NCI-H748 (cell line): ENCODE measurements at regions not wholly inside any gene's neighbourhood (a gene's known extent, or its start where the extent isn't known, plus 50 kb on each side); places are given as distances from the start of the nearest gene placed in this dataset.

Source experiments
- DNase-seq: peaks from one replicate; lab custom pipeline; 2025; ENCODE audit not compliant: unreplicated experiment; lab: John Stamatoyannopoulos, UW

DNA sequence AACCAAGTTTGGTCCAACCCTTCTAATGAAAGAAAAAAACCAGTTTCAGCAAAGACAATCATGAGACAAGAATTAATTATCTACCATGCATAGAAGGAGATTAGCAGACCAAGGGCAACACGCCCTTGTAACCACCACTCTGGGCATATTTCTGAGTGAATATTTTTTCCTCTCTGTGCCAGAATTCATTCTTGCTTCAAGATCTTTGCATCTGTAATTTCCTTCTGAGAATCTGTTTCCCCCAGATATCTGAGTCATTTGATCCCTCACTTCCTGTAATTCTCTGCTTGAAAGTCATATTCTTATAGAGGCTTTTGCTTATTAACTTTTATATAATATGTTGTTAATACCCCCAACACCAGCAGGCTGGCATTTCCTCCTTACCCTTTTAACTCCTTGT lies 243.7 kb downstream of the SLC16A7 start:
- no peak for DNase-seq

DNA sequence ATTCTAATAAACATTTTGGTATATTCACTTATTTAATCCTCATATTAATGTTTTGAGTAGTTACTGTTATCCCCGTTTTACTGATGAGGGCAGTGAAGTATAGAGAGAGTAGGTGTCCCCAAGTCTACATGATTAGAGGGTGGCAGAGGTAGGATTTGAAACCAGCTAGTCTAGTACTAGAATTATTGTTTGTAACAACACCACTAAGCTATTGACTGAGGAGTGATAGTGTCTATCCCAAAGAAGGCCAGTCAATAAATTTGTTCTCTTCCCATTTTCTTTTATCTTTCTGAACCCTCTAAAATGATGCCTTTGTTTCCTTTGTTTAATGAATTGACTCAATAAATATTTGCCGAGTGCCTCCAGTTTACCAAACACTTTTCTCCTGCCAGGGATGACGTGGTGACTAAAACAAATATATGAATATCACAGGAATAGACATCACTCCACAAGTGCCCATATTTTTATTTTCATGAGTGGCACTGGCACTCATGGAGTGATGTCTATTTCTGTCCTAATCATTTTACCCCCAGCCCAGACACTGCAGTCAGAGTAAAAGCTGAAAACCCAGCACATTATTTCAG lies 247.5 kb downstream of the SLC16A7 start:
- peak; percentile 93 for DNase-seq

DNA sequence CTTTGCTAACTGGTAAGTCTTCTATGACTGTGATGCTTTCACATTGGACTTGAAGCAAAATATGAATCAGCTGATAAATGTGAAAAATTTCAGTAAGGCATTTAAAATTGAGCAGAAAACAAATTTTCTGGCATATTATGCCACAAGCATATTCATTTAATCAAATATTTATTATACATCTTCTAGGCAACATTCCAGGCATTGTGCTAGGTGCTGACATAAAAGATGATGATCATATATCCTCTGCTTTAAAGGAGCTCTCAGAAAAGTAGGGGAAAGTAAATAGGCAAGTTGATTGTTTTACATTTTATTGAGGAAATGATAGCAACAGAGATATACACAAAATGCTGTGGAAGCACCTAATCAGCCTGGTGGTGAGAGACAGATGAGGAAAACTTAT lies 248.9 kb downstream of the SLC16A7 start:
- no peak for DNase-seq

DNA sequence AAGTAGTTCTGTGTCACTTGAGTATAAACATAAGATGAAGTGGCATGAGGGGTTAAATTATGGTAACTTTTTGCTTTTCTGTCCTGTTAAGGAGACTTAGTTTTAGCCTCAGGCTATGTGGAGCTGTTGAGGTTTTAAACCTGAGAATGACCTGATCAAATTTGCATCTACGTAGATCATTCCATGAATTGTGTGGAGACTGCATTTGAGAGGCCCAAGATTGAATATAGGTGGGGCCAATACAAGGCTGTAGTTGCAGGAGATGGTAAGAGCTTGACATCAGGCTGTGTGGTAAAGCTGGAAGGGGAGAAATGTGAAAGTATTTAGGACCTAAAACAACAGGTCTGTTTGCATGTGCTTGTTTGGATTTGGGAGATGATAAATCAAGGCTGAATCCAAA lies 249.5 kb downstream of the SLC16A7 start:
- no peak for DNase-seq

DNA sequence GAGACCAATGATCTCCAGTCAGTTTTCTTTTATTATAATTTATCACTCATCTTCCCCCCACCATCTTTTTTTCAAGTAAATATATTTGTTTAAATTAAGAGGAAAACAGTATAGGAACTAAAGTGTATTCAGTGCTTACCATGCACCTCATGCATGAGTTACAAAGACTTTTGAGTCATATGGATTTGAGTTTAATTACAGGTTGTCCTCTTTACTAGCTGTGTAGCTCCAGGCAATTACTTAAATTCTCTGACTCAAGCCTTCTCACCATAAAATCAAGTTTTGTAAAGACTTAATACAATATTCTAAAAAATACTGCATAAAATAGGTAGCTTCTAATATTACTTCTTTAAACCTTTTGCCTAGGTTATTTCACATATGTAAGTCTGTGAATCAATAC lies 251.3 kb downstream of the SLC16A7 start:
- DNase-seq, result no peak

DNA sequence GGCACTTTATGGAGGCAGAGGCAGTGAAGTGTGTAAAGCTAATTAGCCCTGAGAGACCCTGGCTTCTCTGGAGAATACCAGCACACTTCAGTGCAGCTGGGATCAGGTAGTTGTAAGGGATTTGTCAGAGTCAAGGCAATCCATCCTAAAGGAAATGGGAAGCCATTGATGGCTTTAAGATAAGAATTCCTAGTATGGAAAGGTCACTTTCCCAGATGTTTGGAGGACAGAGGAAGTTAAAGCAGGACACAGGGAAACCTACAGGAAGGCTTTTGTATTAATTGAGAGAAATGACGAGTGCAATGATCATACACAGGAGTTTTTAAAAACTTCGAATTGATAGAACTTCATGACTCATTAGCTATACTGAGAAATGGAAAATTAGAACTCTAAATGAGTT lies 254.4 kb downstream of the SLC16A7 start:
- no peak for DNase-seq

DNA sequence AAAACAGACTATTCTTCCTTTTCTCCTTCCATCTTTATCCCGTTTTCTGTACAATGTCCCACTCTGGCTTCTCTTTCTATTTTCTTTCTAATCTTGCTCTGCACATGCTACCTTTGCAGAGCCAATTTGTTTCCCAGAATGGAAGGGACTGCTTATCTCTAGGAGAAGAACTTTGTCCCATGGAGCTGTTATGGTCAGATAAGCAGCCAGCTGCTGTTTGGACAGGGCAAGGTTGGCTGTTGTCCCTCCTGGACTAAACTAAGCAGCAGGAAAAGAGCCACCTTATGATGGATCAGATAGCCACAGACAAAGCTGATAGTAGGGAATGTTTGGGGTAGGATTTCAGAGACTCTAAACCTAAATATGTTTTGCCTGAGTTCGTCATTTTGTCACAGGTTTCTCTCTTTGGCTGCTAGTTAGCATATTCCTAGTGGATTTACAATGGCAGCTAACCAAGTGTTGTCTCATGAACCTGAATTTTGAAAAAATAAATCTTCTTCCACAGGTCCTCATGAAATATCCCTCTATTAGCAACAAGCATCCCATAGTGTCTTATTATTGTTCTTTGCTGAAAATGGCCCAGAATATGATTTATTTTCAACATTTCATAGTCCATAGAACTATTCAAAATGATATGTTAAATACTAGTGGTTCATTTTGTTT lies 262.8 kb downstream of the SLC16A7 start:
- no peak for DNase-seq

DNA sequence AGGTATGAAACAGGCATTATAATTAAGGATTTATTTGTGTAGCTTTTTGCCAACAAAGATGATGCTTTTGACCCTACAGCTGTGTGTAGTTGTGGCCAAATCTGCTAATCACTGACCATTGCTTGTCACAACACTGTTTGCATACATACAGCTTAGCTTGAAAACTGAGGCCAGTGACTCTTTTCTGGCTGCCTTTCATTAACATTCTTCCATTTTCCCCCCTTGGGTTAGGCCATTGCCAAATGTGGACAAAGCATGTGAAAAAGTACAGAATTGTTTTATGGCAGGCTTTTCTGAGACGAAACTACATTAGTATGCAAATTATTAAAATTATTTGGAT lies 263.3 kb downstream of the SLC16A7 start:
- no peak for DNase-seq

DNA sequence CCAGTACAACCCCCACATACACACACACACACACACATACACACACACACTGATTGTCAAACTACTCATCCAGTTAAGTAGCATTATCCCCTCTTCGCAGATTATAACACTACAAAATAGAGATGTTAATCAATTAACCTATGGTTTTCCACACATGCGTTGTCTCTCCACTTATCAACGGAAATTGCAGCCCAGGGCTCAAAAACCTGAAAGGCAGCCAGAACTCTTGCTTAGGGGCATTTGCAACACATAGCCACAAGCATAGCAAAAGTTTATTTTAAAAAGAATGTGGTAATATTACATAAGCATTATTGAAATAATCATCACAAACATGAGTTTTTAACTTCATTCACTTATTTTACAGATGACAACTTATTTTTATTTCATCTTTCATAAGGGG lies 265.8 kb downstream of the SLC16A7 start:
- no peak for DNase-seq

DNA sequence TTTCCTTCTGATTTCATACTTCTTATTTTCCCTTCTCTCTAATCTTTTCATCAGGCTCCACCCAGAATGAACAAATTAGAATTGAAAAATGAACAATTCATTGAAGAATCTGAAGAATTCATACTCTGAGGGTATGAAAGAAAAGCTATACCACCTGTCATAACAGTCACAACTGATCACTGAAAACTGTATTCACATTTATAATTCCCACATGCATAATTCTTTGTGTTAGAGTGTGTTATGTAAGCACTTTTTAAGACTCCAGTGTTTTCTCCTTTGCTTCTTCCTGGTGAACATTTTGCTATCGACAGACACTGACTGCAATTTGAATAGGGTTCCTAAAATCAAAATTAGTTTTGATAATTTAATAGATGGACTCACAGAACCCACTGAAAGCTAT lies 271.2 kb downstream of the SLC16A7 start:
- DNase-seq, result no peak

DNA sequence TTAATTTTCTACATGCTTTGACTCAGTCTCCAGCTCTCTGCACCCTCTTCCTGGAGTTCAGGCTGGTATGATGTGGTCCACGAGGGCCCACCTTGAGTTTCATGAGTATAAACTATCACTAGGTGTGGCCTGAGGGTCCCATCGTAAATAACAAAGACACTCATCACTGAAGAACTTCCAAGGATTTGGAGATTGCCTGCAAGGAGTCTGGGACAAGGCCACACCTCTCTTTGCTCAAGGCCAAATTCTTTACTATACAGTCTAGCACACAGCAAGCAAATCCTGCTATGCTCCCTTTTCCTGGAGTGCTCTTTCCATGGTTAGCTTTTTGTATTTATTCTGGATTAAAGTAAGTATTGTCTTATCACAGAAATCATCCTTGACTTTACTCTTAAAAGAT lies 271.9 kb downstream of the SLC16A7 start:
- no peak for DNase-seq

DNA sequence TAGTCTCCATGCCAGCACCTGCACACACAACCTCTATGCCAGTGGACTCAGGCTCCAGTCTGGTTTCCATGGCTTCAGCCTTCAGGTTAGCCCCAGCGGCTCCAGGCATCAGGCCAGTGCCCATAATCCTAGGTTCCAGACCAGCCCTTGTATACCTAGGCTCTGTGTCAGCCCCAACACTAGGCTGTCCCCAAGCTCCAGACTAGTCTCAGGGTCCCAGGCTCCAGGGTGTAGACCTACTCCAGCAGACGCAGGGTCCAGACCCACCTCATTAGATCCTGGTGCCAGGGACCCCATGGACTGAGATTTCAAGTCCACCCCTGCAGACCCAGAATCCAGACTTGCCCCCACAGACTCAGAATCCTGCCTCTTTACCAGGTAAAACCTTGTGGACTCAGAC lies 275.9 kb downstream of the SLC16A7 start:
- no peak for DNase-seq

DNA sequence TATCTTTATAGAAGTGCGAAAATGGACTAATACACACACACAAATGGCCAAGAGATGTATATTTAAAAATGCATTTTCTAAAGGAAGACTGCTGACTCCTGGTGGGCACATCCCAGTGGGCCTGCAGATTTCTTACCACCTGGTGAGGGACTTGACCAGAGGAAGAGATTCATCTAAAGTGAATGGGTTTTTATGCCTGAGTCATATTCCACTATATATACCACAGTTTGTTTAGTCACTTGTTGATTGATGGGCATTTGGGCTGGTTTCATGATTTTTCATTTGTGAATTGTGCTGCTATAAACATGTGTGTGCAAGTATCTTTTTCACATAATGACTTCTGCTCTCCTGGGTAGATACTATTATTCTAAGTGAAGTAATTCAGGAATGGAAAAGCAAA lies 277.3 kb downstream of the SLC16A7 start:
- no peak for DNase-seq

DNA sequence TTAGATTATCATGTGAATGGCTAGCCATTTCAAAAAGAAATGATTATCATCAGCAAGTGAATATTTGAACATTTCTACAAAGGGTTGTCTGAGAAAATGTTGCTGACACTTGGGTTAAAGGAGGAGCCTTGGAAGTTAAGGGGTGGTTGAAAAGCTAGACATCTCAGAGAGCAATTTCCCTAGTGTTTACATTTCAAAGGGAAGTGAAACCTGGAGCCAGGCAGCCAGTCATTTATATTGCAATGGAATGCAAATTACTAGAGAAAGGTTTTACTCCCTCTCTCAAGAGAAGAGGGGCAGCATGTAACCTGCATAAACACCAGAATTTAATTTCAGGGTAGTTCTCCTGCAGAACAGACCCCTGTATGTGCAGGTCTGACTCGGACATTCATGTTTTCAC lies 279.0 kb downstream of the SLC16A7 start:
- no peak for DNase-seq

DNA sequence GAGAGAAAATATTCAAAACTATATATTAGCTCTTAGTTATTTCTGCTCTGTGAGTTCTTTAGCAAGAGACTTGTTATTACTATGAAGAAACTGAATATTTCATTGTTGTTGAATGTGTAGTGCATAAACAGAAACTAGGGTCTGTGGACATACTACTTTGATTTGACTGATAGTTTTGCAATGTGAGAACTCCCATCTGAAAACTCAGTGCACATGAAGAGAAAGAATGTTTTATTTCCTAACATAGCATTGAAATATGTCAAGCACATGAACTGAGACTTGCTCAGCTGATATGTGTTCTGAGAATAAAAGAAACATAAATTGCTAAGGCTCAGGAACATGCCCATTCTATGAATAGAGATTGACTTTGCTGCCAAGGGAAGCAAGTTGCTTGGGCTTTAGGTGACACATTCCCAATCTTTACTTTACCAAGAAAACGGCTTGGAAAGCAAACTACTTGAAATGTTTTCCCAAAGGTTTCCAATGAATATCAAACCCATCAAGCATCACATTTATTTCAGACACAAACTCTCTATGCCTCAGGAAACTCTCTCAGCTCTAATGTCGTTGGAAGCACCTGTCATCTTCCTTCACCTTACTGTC lies 290.4 kb downstream of the SLC16A7 start:
- no peak for DNase-seq

DNA sequence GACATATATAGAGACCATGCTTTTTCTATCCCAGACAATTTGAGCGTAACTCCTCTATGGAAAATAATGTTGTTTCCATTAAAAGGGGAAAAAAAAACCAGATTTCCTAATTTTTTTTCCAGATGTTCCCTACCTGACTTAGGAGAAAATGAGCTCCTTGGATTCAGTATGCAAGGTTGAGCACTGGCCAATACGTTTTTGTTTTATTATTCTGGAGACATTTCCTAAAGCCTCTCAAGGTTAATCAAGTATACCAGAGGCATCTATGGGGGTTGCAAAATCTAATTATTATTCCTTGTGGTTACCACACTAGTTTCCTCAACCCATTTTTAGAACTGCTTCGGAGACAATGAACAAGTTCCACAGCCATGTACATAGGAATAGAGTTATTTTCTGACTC lies 291.3 kb downstream of the SLC16A7 start:
- no peak for DNase-seq

DNA sequence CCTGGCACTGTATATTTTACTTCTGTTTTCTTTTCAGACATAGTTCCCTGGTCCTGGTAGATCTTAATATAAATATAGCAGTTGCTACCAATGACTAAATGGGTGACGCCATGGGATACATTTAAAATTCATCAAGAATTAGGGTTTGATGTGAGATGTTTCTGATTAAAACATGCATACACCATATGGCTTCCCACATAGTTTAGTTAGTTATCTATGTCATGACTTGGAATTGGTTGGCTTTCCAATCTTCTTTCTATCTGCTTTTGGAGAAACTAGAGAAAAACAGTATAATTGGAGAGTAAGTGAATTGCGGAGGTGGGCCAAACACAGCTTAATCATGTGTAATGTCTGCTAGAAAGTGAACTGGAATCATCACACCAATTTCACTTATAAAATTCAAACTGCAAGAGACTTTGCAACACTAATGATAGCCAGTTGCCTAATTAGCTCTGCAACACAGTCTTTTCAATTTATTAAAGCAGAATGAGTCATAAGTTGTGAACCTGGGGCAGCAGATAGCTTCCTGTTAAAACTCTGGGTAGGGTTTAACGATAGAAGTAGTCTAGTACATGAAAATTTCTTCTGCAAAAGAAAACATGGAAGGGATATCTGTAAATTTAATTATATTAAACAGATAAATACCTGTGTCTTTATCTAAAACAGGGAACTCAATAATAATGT lies 295.2 kb downstream of the SLC16A7 start:
- no peak for DNase-seq

DNA sequence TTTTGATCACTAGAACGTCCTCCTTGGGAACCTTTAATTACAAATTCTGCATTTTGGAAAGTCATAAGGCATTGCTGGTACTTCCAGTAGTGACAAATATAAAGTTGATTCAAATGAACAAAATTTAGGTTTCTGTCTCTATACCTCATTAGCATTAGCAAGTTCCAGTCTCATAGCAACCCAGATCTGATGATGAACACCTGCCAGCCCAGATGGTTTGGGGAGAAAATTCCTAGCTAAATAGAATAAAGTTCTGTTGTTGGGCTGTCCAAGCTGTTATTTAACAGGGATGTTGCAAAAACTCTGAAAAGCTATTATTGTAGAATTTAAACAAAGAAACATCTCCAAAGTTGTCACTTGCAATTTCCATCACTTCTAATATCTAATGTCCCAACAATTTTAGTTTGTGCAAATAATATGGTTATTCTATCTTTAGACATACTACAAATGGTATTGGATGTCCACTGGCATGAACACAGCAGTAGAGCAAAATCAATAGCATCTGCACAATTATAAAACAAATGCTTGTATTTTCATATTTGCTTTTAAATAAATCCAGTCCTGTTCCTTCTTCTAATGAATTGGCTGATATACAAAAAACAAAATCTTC lies 299.4 kb downstream of the SLC16A7 start:
- DNase-seq, result peak; percentile 11

DNA sequence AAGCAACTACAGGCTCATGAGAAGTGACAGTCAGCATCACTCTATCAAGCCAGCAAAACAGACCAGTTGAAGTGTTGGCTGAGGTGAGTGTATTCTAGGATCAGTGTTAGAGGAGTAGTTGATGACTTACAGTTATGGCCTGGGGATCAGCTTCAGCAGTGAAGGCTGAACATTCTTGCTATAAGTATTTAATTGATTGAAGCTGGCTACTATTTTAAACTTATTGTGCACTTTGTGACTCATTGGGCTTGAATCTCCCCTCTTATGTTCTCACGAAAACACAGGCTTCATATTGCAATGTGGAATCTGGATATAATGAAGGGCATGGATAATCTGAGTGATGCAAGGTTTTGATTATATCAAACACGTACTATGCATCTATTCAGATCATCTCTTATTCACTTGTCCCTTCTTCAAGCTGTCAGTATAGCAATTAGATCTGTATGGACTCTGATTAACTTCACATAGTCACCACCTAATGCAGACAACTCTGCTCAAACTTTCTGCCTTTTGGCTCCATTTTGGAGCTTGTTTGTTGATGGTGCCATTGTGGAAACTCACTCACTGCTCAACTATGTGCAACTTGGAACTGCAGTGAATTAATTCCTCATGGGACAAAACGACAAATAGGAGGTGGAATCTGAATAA lies 309.2 kb downstream of the SLC16A7 start:
- DNase-seq, result no peak

DNA sequence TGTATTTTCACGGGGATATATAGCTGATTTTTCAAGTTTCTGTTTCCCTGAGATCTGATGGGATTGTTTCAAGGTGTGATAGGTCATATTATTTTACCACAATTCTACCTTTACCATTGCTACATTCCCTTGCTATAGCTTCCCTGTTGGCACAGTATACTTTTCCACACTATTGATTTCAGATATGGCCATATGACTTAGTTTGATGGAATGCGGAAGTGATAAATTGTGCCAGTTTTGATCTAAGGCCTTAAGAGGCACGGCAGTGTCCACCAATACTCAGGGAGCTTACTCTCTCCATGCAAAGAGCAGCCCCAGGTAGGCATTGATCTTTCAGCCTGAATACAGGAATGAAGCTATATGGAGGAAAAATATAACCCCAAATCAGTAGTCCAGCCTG lies 315.7 kb downstream of the SLC16A7 start:
- no peak for DNase-seq

DNA sequence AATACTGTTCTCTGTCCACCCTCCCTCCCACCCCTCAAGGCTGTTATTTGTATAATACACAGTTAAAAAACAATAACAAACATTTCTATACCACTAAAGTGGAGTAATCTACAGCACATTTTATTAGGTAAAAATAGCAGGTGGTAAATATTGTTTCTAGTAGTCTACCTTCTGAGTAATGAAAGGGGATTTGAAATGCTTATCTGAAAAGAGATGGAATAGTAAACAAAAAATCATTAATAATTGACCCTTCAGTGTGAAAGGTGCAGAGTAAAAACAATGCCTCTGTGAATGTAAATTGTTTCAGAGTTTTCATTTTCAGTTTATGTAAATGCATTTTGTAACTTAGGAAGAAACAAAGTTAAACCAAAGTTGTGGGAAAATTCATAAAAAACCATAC lies 321.2 kb downstream of the SLC16A7 start:
- DNase-seq, result no peak

DNA sequence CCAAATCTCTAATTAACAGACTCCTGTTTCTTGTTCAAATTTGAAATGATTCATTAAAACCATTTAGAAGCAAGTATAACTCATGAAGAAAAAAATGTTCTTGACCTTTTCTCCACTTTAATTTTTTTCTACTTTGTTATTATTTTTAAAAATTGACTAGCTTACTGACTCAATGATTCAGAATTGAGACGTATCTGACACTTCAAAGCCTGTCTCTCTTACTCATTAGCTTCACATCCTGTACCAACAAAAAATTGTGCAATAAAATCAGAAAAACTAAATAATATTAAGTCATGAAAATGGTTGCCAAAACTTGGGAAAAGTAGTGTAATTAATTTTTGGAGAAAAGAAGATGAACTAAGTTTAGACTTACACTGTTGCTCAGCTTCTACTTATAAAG lies 331.2 kb downstream of the SLC16A7 start:
- DNase-seq, result no peak
